Transverse colon (tissue), 3 donors: ENCODE measurements at regions not wholly inside any gene's neighbourhood (a gene's known extent, or its start where the extent isn't known, plus 50 kb on each side); places are given as distances from the start of the nearest gene placed in this dataset.

Source experiments
- EP300 ChIP-seq: sonication (generic); formaldehyde crosslinking; IDR thresholded peaks from one replicate; pipeline ENCODE4 v1.6.1; 2017; ENCODE audit warnings: antibody characterized with exemption, low read depth
- POLR2A ChIP-seq: fragments of 450-650 bp; IDR thresholded peaks from one replicate; pipeline ENCODE4 v1.6.1; 2016; ENCODE audit warnings: antibody characterized with exemption, mild to moderate bottlenecking, moderate library complexity
- TF ChIP-seq, protein P1 (sequence below), 5 experiments: fragments of 200-600 bp in 3 of 5; fragments of 450-650 bp in 2 of 5; sonication (generic) in 3 of 5; IDR thresholded peaks; 1 replicate in 2 of 5; 2 replicates in 3 of 5; pipeline ENCODE4 v1.5.1; 2016 to 2017; ENCODE audit warnings: antibody characterized with exemption in 5 of 5, inconsistent platforms in 3 of 5, mild to moderate bottlenecking in 2 of 5, moderate library complexity in 1 of 5

DNA sequence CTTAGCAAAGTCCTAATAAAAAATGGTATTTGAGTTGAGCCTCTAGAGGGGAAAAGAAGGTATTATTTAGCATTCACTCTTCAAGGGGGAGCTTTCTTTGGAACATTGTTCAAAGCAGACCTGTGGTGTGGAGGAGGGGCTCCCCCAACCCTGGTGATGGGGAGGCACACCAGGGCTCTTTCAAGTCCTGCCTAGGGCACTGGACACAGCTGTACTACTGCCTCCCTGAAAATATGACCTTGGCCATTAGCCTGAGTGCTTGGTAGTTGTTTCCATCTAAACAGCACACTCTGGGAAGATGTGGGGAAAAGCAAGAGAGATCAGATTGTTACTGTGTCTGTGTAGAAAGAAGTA is 215.1 kb upstream of the CNR1 start:
- TF ChIP-seq, protein P1, sequence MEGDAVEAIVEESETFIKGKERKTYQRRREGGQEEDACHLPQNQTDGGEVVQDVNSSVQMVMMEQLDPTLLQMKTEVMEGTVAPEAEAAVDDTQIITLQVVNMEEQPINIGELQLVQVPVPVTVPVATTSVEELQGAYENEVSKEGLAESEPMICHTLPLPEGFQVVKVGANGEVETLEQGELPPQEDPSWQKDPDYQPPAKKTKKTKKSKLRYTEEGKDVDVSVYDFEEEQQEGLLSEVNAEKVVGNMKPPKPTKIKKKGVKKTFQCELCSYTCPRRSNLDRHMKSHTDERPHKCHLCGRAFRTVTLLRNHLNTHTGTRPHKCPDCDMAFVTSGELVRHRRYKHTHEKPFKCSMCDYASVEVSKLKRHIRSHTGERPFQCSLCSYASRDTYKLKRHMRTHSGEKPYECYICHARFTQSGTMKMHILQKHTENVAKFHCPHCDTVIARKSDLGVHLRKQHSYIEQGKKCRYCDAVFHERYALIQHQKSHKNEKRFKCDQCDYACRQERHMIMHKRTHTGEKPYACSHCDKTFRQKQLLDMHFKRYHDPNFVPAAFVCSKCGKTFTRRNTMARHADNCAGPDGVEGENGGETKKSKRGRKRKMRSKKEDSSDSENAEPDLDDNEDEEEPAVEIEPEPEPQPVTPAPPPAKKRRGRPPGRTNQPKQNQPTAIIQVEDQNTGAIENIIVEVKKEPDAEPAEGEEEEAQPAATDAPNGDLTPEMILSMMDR (IDR thresholded peaks at IDR 0.05), result no peak
- TF ChIP-seq POLR2A (no peak), EP300 (no peak)
